Mesothelial cell of epicardium (in vitro differentiated cells): ENCODE measurements at regions not wholly inside any gene's neighbourhood (a gene's known extent, or its start where the extent isn't known, plus 50 kb on each side); places are given as distances from the start of the nearest gene placed in this dataset.

Source experiments
- DNase-seq, 2 experiments: peaks; one replicate each; pipeline ENCODE4 v3.0.0; 2021; ENCODE audit warnings: low spot score in 2 of 2; ENCODE audit not compliant: unreplicated experiment in 2 of 2
- H3K27ac Mint-ChIP-seq: 2 replicates; pipeline ENCODE4 v1.8.0; 2021; ENCODE audit warnings: mixed read lengths
- H3K27me3 Mint-ChIP-seq: 2 replicates; pipeline ENCODE4 v1.8.0; 2021; ENCODE audit warnings: low read depth, mixed read lengths
- H3K36me3 Mint-ChIP-seq: 2 replicates; pipeline ENCODE4 v1.8.0; 2021; ENCODE audit warnings: mixed read lengths
- H3K4me1 Mint-ChIP-seq: 2 replicates; pipeline ENCODE4 v1.8.0; 2021; ENCODE audit warnings: mixed read lengths
- H3K4me3 Mint-ChIP-seq: 2 replicates; pipeline ENCODE4 v1.8.0; 2021; ENCODE audit warnings: mild to moderate bottlenecking, moderate library complexity, mixed read lengths
- H3K9me3 Mint-ChIP-seq: 2 replicates; pipeline ENCODE4 v1.8.0; 2021; ENCODE audit warnings: mixed read lengths
- TF ChIP-seq, protein P1 (sequence below): fragments of 200-600 bp; sonication (generic); IDR thresholded peaks from one replicate; pipeline ENCODE4 v1.5.0; 2021; ENCODE audit warnings: antibody characterized with exemption; ENCODE audit not compliant: unreplicated experiment

DNA sequence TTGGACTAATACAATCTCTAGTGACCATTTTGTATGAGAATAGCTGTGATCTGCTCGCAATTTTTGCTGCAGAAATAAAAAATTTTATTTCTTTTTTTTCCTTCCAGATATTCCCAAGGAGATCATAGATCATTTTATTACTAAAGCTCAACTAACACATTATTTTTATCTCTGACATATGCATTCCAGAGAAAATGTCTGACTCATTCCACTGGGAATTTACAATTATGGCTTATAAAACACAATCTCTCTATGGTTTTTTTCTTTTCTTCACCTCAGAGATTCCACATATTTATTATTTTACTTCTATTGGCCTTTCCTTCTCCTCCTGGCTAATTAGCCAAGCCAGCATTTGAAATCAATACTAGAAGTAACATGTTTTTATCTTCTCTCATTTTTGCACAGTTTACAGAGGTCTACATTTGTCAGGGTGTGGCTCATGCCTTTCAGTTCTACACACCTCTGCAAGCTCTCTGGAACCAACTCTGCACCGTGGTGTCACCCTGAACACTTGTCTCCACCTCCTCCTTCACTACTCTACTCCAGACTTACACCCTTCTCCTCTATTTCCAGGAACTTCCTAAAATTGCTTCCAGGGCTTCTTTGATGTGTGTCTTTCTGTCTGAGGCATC is 59.8 kb upstream of the GPM6A start:
- Mint-ChIP-seq H3K27ac (peak overlapping the region; percentile 11), H3K36me3 (no peaks in the 10 kb centered on the region), H3K27me3 (peaks cover 14% of the 10 kb centered on the region), H3K9me3 (peaks cover 15% of the 10 kb centered on the region), H3K4me3 (no peak overlapping the region), H3K4me1 (peaks cover 8% of the 10 kb centered on the region)
- TF ChIP-seq, protein P1, sequence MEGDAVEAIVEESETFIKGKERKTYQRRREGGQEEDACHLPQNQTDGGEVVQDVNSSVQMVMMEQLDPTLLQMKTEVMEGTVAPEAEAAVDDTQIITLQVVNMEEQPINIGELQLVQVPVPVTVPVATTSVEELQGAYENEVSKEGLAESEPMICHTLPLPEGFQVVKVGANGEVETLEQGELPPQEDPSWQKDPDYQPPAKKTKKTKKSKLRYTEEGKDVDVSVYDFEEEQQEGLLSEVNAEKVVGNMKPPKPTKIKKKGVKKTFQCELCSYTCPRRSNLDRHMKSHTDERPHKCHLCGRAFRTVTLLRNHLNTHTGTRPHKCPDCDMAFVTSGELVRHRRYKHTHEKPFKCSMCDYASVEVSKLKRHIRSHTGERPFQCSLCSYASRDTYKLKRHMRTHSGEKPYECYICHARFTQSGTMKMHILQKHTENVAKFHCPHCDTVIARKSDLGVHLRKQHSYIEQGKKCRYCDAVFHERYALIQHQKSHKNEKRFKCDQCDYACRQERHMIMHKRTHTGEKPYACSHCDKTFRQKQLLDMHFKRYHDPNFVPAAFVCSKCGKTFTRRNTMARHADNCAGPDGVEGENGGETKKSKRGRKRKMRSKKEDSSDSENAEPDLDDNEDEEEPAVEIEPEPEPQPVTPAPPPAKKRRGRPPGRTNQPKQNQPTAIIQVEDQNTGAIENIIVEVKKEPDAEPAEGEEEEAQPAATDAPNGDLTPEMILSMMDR = no peak
- DNase-seq = no peak

DNA sequence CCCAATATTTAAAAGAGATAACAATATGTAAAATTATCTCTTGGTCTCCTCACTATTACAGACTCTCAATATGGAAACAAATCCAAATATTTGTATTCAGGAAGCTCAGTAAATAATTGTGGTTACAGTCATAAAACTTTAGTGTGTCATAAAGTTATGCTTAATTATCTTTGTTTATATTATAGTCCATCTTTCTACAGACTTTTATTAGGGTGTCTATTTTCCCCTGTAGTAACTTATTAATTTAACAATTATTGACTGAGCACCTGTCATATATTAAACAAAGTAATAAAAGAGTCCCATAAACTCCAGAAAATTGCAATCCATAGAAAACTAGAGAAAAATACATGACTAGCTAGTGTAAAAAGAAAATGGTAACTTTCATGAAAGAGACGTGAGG is 61.6 kb upstream of the GPM6A start:
- Mint-ChIP-seq H3K9me3 (peaks cover 4% of the 10 kb centered on the region), H3K27me3 (peaks cover 14% of the 10 kb centered on the region)

DNA sequence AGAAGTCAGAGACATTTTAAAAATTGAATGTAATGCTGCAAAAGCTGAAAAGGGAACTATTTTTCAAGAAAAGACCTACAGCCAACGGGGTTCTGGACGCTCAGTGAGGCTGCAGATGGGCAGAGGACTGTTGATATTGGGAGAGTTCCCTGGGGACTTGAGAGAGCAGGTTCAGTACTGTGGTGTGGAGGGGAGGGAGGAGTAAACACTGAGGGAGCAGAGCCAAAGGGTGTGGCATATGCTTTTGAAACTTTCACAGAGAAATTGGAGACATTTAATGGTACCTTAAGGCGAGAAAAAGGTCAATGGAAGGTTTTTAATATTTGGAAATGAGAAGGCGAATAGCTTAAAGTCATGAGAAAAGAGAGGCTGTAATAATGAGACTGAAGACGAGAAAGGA is 62.2 kb upstream of the GPM6A start:
- DNase-seq = no peak
- Mint-ChIP-seq H3K9me3 (peaks cover 8% of the 10 kb centered on the region), H3K27me3 (peaks cover 14% of the 10 kb centered on the region), H3K27ac (no peak overlapping the region), H3K4me1 (peaks cover 8% of the 10 kb centered on the region), H3K36me3 (no peaks in the 10 kb centered on the region), H3K4me3 (no peak overlapping the region)
- TF ChIP-seq, protein P1 = no peak

More for the DNA sequence above, 61.6 kb upstream of the GPM6A start:
- H3K27ac Mint-ChIP-seq = no peak overlapping the region
- peaks cover 8% of the 10 kb centered on the region for H3K4me1 Mint-ChIP-seq
- H3K4me3 Mint-ChIP-seq = no peak overlapping the region
- no peak for DNase-seq
- no peaks in the 10 kb centered on the region for H3K36me3 Mint-ChIP-seq
- TF ChIP-seq, protein P1 = no peak

DNA sequence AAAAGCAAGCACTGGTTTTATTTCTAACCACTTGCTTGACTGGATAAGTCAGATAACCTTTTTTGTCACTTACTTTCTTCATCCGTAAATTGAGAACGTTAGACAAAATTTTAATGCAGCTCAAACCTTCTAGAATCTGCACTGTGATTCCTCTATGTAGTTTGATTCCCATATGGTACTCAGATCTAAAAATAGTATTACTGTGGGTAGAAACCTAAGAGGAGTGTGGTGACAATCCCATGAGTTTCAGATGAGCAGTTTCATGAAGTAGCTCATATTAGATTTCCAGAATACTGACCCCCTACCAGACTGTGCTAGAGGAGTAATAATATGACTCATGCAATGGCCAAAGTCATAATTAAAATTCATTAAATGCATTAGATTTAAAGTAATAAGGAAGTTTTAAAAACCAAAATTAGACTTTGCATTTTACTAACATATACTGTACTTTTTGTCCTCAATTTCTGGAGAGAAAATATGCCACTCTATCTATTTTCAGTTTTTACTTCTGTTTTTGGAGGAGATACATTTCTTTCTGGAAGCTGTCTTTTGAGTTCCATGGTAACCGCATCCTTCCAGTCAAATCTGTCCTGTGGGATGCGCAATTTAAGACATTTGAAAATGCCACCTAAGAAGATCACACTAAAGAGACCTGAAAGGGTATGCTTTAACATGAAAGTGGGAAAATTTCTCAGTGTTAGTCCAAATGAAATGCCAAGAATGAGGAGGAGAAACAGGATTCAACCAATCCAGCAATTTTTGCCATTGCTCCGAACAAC is 64.1 kb upstream of the GPM6A start:
- no peak for DNase-seq
- Mint-ChIP-seq H3K4me3 (no peak overlapping the region), H3K27ac (no peak overlapping the region), H3K27me3 (peaks cover 14% of the 10 kb centered on the region), H3K36me3 (no peaks in the 10 kb centered on the region), H3K4me1 (peaks cover 8% of the 10 kb centered on the region), H3K9me3 (peaks cover 9% of the 10 kb centered on the region)
- TF ChIP-seq, protein P1 = no peak

DNA sequence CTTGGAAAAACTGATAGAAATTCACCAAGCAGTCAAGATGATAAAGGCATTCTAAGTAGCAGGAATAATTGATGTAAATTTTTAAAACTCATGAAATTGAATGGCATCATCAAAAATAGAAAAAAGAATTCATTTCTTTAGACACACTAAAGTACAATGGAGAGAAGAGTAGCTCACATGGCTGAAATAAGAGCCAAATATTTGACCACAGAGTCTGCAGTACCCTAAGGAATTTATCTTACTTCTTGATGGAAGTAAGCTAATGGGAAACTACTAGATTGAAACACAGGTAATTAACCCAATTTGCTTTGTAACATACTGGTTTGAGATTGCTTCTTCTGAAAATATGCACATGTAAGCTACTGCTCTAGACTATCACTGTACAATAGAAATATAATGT is 70.8 kb upstream of the GPM6A start:
- Mint-ChIP-seq H3K4me3 (no peak overlapping the region), H3K4me1 (no peaks in the 10 kb centered on the region), H3K36me3 (no peaks in the 10 kb centered on the region), H3K9me3 (peaks cover 18% of the 10 kb centered on the region), H3K27me3 (no peaks in the 10 kb centered on the region), H3K27ac (no peak overlapping the region)
- DNase-seq = no peak
- TF ChIP-seq, protein P1 = no peak
